Left lung (tissue), 4 donors: ENCODE measurements at regions not wholly inside any gene's neighbourhood (a gene's known extent, or its start where the extent isn't known, plus 50 kb on each side); places are given as distances from the start of the nearest gene placed in this dataset.

Experiments
- ATAC-seq: fragments of 200-7000 bp; cut with Tn5 transposase; one replicate; pipeline ENCODE4 v1.9.1; 2020; ENCODE audit warnings: moderate library complexity
- DNase-seq, 4 donors: peaks; one replicate each; pipeline ENCODE4 v3.0.0-alpha.2; 2013 to 2020
- H3K27ac ChIP-seq, 2 donors: fragments of 200-600 bp; sonication (generic) in 1 of 2; one replicate each; pipeline versions ENCODE4 v1.5.0 to v1.8.0; 2020 to 2021
- H3K27me3 ChIP-seq, 2 donors: fragments of 200-600 bp; sonication (generic) in 1 of 2; one replicate each; pipeline versions ENCODE4 v1.5.0 to v1.8.0; 2020 to 2021
- H3K36me3 ChIP-seq, 2 donors: fragments of 200-600 bp; sonication (generic) in 1 of 2; one replicate each; pipeline versions ENCODE4 v1.5.0 to v1.8.0; 2020 to 2021
- H3K4me1 ChIP-seq, 2 donors: fragments of 200-600 bp; one replicate each; pipeline ENCODE4 v1.8.0; 2021
- H3K4me3 ChIP-seq, 2 donors: fragments of 200-600 bp; sonication (generic) in 1 of 2; one replicate each; pipeline versions ENCODE4 v1.5.0 to v1.8.0; 2020 to 2021; ENCODE audit warnings: mild to moderate bottlenecking in 1 of 2
- H3K9me3 ChIP-seq, 2 donors: fragments of 200-600 bp; sonication (generic) in 1 of 2; one replicate each; pipeline versions ENCODE4 v1.5.0 to v1.8.0; 2020 to 2021
- intact Hi-C, 2 donors: fragments of 100-400 bp; cut with DNase I; formaldehyde crosslinking; loops; one replicate each; pipeline versions ENCODE4 v1.11.2 to v1.14.2; 2022
- TF ChIP-seq, protein P1 (sequence below), 2 donors: fragments of 200-600 bp; sonication (generic) in 1 of 2; IDR thresholded peaks; one replicate each; pipeline versions ENCODE4 v1.5.0 to v1.8.0; 2021; ENCODE audit warnings: antibody characterized with exemption in 2 of 2
- donor health status: DM: no; HTN: yes; CAD: no.
- donor health status: DM: no; HTN: no; CAD: no.

DNA sequence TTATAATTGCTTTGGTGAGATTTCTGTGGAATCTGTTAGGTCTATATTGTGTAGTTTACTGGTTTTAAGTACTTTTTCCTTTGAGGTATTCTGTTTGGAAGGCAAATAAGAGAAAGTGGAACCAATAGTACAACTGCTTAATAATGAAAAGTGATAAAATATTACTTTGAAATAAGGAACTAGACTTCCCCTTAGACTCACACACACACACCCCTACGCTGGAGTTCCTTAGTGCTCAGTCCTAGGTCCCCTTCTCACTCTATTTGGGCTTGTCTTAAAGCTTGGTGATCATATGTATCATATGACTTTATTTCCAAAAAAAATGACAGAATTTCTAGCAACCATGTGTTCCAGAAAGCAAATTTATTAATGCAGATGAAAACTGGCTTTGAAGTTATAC lies 494.0 kb upstream of the TGFBR2 start:
- TF ChIP-seq, protein P1, sequence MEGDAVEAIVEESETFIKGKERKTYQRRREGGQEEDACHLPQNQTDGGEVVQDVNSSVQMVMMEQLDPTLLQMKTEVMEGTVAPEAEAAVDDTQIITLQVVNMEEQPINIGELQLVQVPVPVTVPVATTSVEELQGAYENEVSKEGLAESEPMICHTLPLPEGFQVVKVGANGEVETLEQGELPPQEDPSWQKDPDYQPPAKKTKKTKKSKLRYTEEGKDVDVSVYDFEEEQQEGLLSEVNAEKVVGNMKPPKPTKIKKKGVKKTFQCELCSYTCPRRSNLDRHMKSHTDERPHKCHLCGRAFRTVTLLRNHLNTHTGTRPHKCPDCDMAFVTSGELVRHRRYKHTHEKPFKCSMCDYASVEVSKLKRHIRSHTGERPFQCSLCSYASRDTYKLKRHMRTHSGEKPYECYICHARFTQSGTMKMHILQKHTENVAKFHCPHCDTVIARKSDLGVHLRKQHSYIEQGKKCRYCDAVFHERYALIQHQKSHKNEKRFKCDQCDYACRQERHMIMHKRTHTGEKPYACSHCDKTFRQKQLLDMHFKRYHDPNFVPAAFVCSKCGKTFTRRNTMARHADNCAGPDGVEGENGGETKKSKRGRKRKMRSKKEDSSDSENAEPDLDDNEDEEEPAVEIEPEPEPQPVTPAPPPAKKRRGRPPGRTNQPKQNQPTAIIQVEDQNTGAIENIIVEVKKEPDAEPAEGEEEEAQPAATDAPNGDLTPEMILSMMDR (IDR thresholded peaks at IDR 0.05) = no peak
- H3K27ac ChIP-seq = no peak overlapping the region
- H3K4me3 ChIP-seq = no peak overlapping the region
- ATAC-seq (no peak), DNase-seq (no peak)
- intact Hi-C loops = no loop called here
- H3K27me3 ChIP-seq = no peaks in the 10 kb centered on the region
- no peaks in the 10 kb centered on the region for H3K4me1 ChIP-seq
- H3K9me3 ChIP-seq = no peaks in the 10 kb centered on the region
- no peaks in the 10 kb centered on the region for H3K36me3 ChIP-seq

DNA sequence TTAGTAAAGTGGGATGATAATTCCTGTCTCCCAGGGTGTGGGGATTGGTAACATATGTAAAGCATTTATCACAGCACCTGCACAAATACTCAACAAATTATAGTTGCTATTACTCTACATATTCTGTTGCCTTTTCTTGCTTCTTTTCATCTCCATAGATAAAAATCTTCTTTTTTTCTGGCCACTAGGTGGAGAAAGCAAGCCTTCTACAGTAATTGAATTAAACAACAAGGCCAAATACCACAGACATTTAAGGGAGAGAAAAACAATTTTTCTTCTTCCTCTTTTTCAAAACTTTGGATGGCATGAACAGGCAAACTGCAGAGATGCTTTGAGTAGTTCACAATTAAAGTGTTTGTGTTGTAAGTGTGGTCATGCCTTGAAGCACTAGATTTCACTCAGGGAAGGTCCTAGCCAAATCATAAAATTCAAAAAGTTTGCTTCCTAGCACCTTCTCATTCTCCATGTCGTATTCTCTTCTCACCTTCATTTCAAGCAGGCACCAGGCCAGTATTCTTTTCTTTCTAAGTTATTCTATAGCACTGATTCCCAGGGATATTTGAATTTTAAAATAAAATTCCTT lies 493.4 kb upstream of the TGFBR2 start:
- intact Hi-C loops = no loop called here
- Histone ChIP-seq H3K4me3 (no peak overlapping the region), H3K4me1 (no peaks in the 10 kb centered on the region), H3K9me3 (no peaks in the 10 kb centered on the region), H3K27ac (no peak overlapping the region), H3K27me3 (no peaks in the 10 kb centered on the region), H3K36me3 (no peaks in the 10 kb centered on the region)
- DNase-seq (peak in 2 of 4 donors; percentile 28 to 48), ATAC-seq (peak; percentile 63)
- TF ChIP-seq, protein P1 (IDR thresholded peaks at IDR 0.05) = peak; percentile 35 to 51

DNA sequence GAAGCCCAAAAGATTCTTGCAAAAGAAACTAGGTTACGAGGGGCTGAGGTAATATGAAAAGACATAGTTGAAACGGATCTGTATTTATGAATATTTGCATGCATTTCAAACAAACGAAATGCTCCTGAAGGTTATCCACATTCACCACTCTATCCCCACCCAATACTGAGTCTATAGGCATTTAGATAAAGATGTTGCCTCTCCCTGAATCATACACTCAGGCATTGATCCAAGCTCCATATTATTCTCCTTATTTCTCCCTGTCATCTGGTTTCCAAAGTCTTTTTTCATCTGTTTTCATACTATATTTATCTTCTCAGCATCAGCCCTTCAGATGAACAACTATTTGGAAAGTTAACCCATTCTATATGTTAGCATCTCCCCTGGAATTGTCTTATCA lies 492.5 kb upstream of the TGFBR2 start:
- intact Hi-C loops = no loop called here
- Histone ChIP-seq H3K9me3 (no peaks in the 10 kb centered on the region), H3K36me3 (no peaks in the 10 kb centered on the region), H3K27ac (no peak overlapping the region), H3K4me1 (no peaks in the 10 kb centered on the region), H3K27me3 (no peaks in the 10 kb centered on the region), H3K4me3 (no peak overlapping the region)
- DNase-seq (no peak), ATAC-seq (no peak)
- TF ChIP-seq, protein P1 (IDR thresholded peaks at IDR 0.05) = no peak

DNA sequence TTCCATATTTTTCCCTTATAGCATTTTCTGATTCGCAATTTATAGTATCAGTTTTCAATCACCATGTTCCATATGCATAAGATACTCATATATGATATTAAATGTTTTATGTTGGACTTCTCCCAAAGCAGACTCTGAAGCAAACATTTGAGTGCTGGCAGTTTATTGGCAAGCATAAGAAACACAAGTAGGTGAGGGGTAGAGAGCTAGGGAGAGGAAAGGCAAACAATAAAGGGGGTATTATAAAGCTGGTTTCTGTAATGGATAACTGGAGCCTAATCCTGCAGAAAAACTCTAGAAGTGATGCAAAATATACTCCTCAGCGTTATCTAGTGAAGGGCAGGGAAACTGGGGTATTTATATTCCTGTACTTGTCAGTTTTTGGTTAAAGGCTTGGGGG lies 491.5 kb upstream of the TGFBR2 start:
- no peak overlapping the region for H3K27ac ChIP-seq
- no peak for DNase-seq
- intact Hi-C loops = no loop called here
- TF ChIP-seq, protein P1 (IDR thresholded peaks at IDR 0.05) = no peak
- no peaks in the 10 kb centered on the region for H3K27me3 ChIP-seq
- no peaks in the 10 kb centered on the region for H3K36me3 ChIP-seq
- ATAC-seq = no peak
- no peaks in the 10 kb centered on the region for H3K9me3 ChIP-seq
- H3K4me1 ChIP-seq = no peaks in the 10 kb centered on the region
- H3K4me3 ChIP-seq = no peak overlapping the region

DNA sequence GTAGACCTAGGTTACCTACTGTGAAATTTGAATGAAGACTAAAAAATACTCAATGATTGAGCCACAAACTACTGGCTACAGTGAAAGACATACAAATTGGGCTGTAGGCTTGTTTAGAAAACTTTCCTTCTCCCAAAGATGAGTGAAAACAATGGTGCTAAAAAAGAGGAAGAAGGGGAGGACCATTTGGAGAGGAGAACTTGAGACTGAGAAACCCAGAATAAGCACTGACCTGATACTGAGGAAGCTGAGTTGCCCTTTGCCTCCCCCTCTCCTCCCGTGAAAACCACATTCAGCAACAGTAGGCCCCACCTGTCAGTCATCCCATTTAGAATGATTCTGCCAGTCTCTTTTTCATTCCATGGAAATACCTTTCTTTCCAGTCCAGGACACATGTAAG lies 484.0 kb upstream of the TGFBR2 start:
- Histone ChIP-seq H3K4me1 (no peaks in the 10 kb centered on the region), H3K27ac (no peak overlapping the region), H3K9me3 (no peaks in the 10 kb centered on the region), H3K27me3 (no peaks in the 10 kb centered on the region), H3K4me3 (no peak overlapping the region), H3K36me3 (no peaks in the 10 kb centered on the region)
- TF ChIP-seq, protein P1 (IDR thresholded peaks at IDR 0.05) = no peak
- ATAC-seq (no peak), DNase-seq (no peak)
- intact Hi-C loops = no loop called here
